AG09309 (cell line): ENCODE measurements at regions not wholly inside any gene's neighbourhood (a gene's known extent, or its start where the extent isn't known, plus 50 kb on each side); places are given as distances from the start of the nearest gene placed in this dataset.
"Not testable (repeated sequence)": the region's sequence is repeated elsewhere in the genome, so short reads cannot be mapped to it uniquely, and the experiment has no call there.

Experiments
- DNase-seq: peaks from one replicate; pipeline ENCODE4 v3.0.0-alpha.2; 2010; ENCODE audit warnings: low read depth
- H3K4me3 ChIP-seq: 2 replicates; pipeline ENCODE4 v1.5.1; 2011; ENCODE audit warnings: mild to moderate bottlenecking, low read depth, low read length, moderate library complexity; ENCODE audit not compliant: control insufficient read depth
- CTCF ChIP-seq: IDR thresholded peaks from 2 replicates; pipeline ENCODE4 v1.5.1; 2011; ENCODE audit warnings: mild to moderate bottlenecking, low read depth, low read length, inconsistent platforms; ENCODE audit not compliant: insufficient read depth, control insufficient read depth; ENCODE audit errors: missing control alignments

- no peak overlapping the region for H3K4me3 ChIP-seq
- no peak for TF ChIP-seq CTCF
- no peak for DNase-seq
Observed at GRCh38 chr6:74901576-74901975, 304.3 kb downstream of the COL12A1 start.

- DNase-seq = no peak
- TF ChIP-seq CTCF = peak; percentile 33
- H3K4me3 ChIP-seq = no peak overlapping the region
Observed at GRCh38 chr6:74899416-74899815, 306.4 kb downstream of the COL12A1 start.

- no peak for DNase-seq
- no peak for TF ChIP-seq CTCF
- no peak overlapping the region for H3K4me3 ChIP-seq
Observed at GRCh38 chr6:74892091-74892490, 313.8 kb downstream of the COL12A1 start.

- no peak for TF ChIP-seq CTCF
- H3K4me3 ChIP-seq = no peak overlapping the region
- DNase-seq = peak; percentile 50
Observed at GRCh38 chr6:74891349-74891831, 314.5 kb downstream of the COL12A1 start.

- no peak for DNase-seq
- peak; percentile 15 for TF ChIP-seq CTCF
- no peak overlapping the region for H3K4me3 ChIP-seq
Observed at GRCh38 chr6:74889635-74890034, 316.2 kb downstream of the COL12A1 start.

GRCh38 chr6:74888741-74889140 is 317.1 kb downstream of the COL12A1 start:
- H3K4me3 ChIP-seq, DNase-seq: not testable (repeated sequence)

GRCh38 chr6:74879976-74880375 is 325.9 kb downstream of the COL12A1 start:
- no peak for DNase-seq
- no peak for TF ChIP-seq CTCF
- no peak overlapping the region for H3K4me3 ChIP-seq
